NCI-H1417 treated with DMSO at 0.1 percent for 48 hours (cell line): ENCODE measurements at regions not wholly inside any gene's neighbourhood (a gene's known extent, or its start where the extent isn't known, plus 50 kb on each side); places are given as distances from the start of the nearest gene placed in this dataset.
"Not testable (repeated sequence)": the region's sequence is repeated elsewhere in the genome, so short reads cannot be mapped to it uniquely, and the experiment has no call there.

Source experiments
- DNase-seq: peaks from one replicate; lab custom pipeline; 2025; lab: John Stamatoyannopoulos, UW

DNA sequence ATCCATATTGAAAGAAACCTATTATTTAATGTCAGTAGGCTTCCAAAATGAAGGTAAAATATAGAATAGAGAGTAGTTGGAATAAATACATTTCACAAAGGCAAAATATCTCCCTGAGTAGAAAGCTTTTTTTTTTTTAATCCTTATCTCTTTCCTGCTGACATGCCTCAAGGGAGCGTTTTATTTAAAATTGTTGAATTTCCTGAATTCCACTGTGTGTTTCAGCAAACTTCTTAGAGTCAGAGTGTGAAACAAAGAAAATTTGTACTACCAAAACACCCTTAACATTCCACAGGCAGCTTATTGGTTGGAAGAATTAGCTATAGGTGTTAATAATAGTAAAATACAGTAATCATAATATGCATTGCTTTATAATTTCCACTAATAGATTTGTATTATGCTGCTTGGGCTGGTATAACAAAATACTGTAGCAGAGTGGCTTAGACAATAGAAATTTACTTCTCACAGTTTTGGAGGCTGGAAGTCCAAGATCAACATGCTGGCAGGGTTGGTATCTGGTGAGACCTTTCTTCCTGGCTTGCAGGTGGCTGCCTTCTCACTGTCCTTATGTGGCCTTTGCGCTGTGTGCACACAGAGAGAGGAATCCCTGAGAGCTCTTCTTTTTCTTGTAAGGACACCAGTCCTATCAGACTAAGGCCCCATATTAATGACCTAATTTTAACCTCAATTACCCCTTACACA is 468.4 kb upstream of the C1orf87 start:
- DNase-seq, result no peak

DNA sequence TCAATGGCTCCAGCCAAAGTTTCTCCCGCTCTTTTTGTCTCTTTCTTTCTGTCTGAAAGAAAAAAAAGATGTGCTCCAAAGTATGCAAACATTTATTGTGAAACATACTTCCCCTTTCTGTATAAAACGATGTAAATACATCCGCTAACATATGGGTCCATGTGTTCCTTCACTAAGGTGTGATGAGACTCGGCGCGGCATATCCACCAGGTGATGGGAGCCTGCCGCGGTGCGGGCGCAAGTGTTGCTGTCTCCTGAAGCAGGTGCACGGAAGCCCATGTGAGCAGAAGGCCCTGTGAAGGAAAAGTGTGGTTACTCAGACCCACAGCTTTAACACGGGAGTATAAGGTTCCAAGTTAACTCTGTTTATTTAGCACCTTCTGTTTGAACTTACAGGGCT is 466.6 kb upstream of the C1orf87 start:
- no peak for DNase-seq

DNA sequence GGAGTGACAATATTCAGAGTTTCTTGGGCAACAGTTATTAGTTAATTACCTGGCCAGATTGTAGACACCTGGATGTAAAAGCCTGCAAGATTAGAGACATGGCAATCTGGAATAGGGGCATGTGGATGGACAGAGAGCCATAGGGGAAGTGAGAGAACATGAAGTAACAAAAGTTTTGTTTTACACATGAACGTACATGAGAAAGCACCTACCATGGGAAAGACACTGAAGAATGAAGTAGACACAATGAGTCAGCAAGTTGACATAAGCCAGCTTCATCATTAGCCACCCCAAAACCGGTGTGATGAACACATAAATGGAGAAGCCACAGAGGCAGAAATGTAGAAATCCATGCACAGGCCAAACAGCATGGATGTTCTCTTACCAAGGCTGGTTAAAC is 462.1 kb upstream of the C1orf87 start:
- no peak for DNase-seq

DNA sequence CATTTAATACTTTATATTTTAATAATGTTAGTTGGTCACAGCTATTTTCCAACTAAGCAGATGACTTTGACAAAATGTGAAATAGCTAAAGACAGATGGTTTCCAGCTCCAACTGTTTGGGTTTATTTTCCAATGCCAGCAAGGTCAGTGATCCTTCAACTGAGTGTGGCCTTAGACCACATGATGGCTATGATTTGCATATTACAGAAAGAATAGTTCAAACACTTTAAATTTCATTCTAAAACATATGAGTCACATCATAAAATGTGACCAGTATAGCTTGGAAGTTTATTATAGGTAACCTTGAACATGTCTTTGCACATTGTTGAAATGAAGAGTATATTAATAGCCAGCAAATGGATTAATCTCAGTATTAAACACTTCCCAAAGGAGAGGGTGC is 454.0 kb upstream of the C1orf87 start:
- DNase-seq, result no peak

DNA sequence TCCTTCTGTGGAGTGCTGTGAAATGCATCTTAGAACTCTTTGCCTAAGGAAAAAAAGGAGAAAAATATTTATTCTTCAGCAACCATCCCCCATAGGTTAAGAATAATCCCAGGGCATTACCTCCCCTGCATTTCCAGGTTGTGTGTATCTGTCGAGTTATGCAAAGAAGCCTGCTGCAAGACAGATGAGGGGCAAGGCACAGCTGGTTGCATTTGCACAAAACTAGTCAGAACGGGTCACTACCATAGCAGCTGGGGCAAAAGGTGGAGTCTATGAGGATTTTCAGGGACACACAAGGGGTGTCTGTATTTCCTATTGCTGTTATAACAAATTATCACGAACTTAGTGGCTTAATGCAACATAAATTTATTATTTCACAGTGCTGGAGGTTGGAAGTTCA is 443.4 kb upstream of the C1orf87 start:
- no peak for DNase-seq

DNA sequence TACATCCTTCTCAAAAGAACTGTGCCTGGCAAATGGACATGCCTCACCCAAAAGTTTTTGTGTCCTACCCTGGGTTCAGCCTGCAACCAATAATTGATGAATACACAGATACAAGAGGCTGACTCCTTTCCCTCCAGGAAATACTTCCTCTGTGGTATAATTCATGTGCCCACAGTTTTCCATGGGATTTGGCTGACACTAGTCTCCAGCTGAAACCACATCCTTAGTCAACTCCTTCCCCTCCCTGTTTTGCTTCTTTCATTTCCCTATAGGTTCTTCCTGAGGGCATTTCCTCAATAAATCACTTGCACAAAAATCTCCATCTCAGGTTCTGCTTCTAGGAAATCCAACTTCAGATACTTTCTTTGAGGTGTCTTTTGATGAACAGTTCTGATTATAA is 436.6 kb upstream of the C1orf87 start:
- DNase-seq, result no peak

DNA sequence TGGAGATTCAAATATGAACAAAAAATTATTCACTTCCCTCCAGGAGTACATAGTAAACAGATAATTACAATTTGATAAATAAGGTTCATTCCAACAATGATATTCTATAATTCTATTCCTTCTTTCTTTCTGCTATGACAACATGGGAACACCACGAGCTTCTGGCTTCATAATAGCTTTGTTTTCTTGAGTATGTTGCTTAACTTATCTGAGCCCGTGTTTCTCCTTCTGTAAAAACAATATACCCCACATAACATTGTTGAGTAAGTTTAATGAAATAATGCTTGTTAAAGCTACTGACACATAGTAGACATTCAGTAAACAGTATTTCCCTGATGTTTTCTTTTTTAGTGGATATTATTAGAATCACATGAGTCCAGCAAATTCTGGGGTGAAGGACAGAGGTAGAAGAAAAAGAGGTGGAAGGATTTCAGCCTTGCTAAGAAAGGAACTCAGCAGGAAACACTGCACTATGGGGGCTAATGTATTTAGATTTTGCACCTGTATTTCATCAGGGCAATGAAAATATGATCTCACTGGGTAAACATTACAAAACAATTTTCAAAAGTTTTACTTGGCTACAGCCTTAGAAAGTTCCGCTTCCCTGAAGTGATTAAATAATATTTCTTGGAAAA is 430.8 kb upstream of the C1orf87 start:
- no peak for DNase-seq

DNA sequence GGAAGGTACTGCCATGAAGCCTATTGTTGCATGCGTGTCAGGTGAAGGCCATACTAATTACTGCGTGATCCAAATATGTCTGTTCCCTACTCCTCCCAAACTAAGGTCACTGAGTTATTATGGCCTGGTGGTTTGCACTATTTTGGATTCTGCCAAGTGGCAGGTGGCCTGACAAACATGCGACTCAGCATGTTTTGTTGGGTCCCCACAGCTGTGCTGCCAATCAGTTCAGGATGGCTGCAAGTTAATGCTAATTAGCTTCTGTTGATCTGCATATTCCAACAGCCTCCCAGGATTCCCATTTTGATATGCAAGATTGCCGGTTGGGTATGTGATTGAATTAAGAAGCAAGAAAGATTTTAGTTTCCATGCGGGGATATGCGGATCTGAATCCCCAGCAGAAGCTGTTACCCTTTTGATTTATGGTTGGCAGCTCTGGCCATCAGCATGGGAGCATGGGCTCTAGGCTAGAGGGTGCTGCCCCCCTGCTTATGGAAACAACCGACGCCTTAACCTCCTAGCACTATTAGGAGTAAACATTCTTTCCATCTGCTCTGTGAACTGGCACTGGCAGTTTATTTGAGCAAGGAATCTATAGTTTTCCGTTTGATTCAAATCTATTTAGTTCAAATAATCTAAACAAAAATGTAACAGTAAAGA is 429.8 kb upstream of the C1orf87 start:
- no peak for DNase-seq

DNA sequence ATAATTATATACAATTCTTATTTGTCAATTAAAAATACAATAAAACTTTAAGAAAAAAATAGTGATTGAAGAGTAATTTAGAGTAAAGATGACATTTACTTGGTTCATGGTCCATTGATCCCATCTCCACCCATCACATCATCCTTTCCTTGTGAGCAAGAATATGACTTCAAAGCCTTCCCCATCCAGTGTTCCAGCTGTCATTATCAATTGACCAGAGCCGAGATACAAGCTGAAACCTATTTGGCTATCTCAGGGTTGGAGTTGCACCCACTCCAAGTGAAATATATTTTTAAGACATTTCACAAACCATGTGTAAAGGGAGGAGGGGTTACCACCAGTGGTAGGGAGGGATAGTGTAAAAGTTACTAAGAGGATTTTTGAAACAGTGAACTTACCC is 428.9 kb upstream of the C1orf87 start:
- no peak for DNase-seq

DNA sequence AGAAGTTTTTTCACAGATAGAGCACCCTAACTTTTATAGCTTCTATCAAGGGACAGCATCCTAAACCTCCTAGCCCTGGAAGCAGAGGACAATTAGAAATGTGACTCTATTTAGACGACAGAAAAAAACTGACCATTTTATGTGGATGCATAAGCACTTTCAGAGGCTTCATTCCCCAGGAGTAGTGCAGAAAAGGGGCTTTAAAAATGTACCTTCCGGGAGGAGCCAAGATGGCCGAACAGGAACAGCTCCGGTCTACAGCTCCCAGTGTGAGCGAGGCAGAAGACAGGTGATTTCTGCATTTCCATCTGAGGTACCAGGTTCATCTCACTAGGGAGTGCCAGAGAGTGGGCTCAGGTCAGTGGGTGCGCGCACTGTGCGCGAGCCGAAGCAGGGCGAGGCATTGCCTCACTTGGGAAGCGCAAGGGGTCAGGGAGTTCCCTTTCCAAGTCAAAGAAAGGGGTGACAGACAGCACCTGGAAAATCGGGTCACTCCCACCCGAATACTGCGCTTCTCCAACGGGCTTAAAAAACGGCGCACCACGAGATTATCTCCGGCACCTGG is 416.4 kb upstream of the C1orf87 start:
- not testable (repeated sequence) for DNase-seq

DNA sequence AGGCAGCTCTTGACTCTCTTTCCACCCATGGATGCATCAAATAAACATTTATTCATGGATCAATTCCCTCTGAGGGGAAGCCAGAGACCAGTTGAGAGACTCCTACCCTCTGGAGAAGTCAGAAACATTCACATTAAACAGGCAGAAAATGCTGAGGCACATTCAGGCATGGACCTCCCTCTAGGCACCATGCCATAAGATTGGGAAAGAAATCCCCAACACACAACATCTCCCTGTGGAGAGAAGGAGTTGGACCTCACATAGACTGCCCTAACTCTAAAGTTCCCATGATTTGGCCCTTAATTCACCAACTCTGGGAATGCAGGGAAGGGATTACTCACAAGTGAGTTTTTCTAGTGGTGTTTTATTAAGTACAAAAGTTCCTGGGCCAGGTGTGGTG is 415.3 kb upstream of the C1orf87 start:
- no peak for DNase-seq

DNA sequence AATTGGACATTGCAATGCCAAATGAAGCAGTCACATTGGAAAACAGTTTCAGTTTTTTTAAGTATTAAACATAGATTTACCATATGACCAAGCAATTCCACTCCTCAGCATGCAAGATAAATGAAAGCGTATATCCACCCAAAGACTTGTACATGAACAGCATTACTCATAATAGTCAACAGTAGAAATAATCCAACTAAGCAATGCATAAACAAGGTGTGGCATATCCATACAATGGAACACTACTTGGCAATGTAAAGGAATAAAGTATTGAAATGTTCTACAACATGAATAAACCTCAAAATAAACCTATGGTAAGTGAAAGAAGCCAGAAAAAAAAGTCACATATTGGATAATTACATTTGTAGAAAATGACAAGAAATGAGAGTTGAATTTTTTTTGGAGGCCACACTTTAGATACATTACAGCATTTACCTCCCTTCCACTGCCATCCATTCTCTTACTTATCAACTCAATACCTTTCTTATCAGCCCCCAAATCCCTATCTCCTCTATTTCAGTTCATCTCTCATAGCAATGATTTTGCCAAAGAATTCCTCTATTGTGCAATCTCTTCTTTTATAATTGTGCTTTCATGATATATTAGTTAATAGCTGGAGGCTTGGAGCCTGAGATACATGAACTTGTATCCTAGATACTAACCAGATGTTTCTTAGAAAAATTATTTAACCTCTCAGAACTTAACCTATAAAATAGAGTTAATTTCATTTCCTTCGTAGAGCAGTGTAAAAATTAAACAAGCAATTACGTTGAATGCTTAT is 414.2 kb upstream of the C1orf87 start:
- DNase-seq, result no peak

DNA sequence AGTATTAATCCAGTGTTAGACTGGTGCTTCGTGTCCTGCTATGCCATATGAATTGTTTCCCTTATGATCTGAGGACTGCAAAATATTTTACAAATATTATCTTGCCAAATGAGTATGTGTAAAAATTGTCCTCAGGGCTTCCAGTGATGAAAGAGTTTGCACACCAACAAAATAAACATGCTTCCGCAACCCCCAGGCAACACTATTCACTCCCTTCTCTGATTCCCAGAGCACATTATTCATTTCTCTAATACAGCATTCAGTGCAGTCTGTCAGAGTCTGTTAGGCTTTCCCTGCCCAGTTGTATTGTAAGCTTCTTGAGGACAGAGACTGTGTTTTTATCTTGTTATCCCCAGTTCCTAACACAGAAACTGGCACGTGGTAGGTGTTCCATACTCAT is 409.9 kb upstream of the C1orf87 start:
- no peak for DNase-seq

DNA sequence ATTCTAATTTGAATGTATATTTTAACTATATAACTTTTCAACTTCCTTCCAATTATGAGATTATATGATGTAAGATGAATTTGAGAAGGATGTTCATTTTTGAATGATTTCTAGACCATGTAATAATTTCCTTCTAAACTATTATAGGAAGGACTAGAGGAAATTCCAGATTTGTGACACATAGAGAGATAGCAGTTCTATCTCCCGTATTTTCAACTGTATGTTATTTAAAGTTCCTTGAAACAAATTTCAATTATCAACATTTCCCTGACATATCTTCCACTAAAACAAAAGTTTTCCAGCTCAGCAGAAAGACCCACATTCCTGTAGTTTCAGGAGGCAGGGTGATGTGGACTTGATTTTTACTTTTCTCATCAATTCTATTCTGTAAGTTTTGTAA is 396.7 kb upstream of the C1orf87 start:
- no peak for DNase-seq

DNA sequence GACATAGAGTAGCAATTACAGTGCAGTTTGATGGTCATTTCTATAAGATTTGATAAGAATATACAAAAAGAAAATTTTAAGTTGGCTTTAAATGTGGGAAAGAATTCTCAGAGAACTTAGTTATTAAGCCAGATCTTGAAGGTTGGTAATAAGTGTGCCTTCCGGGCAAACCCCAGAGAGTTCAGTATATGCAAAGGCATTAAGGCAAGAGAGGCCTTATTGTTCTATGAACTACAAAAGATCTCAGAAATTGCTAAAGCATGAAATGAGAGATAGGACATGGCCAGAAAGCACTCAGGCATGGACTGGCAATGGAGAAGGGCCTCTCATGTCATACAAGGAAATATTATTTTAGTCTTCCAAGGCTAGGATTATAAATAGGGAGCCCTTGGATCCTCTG is 390.2 kb upstream of the C1orf87 start:
- no peak for DNase-seq

DNA sequence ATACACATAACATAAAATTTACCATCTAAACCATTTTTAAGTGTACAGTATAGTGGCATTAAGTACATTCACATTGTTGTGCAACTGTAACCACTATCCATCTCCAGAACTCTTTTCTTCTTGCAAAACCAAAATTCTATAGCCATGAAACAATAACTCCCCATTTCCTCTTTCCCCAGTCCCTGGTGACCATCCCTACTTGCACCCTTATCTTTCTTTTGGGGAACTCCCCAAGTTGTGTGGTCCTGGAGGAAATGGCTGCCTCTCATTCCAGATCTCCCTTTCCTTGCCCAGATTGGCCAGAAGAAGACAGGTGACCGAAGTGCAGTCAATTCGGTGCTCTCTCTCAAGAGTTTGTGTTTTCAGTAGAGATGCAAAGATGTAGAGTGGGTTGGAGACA is 389.6 kb upstream of the C1orf87 start:
- DNase-seq, result no peak

DNA sequence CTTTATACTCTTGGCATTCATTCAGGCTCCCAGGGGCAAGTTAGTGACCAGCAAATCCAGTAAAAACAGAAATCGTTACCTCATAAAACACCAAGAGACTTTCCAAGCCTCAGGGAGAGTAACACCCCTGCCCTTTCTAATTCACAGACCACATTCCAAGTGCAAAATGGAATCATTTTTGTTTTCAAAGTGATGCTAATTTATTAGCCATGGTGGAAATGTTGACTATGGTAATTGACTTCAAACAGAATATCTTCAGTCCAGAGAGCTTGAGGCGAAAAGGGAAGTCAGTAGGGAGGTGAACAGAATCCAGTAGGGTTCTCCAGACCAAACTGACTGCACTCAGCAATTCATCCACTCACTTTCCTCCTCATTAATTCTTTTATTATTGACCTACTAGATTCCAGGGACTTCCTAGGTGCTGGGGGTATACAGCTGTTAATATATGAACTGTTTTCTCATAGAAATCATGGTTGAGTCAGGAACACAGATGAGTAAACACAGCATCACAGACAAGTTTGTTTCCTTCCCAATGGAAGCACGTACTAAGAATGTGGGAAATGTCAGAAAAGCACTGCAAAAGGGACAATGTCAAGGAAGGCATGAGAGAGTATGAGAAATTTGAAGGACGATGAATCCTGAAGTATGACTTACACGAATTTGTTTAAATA is 388.5 kb upstream of the C1orf87 start:
- DNase-seq, result no peak

DNA sequence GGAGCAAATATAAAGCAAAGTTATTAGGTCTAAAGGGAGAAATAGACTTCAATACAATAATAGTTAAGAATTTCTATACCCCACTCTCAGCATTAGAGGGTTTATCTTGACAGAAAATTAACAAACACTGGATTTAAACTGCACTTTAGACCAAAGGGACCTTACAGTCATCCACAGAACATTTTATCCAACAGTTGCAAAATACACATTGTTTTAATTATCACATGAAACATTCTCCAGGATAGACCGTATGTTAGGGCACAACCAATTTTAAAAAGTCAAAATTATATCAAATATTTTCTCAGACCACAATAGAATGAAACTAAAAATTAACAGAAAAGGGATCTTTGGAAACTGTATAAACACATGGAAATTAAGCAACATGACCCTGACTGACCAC is 384.5 kb upstream of the C1orf87 start:
- no peak for DNase-seq

DNA sequence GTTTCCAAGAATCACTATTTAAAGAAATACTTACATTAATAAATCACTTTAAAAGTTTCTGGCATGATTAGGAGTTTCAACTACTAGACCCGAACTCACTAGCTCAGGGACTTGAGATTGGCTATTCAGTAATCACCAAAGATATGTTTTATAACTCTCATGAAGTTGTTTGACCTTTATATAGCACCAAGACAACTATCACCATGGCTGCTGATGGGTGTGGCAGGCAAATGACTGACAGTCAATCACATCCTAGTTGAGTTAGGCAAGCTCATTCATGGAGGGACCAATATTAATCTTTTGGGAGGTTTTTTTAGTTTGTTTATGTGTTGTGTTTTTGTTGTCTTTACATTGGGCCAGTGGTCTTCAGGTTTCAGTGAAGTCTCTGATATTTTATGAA is 376.3 kb upstream of the C1orf87 start:
- DNase-seq, result no peak

DNA sequence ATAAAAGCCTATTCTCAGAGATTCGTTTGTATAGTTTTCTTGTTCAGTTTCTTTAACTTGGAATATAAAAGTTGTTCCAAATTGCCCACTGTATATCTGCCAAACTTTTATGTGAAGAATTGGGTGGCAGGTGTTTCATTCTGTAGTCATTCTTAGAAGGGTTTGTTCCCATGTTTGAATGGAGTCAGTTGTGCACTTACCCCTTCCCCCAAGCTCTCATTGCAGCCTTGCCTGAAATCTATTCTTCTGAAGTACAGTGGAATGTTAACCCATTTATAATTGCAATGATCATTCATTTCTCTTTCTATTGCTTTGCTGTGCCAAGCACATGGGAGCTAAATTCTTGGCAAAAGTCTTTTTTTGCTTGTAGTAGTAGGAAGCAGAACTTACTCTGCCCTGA is 375.3 kb upstream of the C1orf87 start:
- no peak for DNase-seq

DNA sequence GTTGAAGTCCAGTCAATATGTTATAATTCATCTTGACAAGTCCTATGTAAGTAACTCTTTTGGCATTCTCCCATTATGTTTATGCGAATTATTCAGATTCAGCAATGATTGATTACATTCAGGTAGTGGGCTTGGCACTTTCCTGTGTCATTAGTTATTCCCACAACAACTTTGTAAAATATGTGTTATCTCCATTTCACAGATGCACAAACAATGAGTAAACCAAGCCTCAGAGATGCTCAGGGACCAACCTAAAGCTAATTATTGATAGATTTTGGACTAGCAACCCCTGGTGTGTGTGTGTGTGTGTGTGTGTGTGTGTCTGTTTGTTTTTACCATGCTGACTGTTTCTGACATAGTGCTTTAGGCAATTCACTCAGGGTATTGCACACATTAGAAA is 371.1 kb upstream of the C1orf87 start:
- no peak for DNase-seq

DNA sequence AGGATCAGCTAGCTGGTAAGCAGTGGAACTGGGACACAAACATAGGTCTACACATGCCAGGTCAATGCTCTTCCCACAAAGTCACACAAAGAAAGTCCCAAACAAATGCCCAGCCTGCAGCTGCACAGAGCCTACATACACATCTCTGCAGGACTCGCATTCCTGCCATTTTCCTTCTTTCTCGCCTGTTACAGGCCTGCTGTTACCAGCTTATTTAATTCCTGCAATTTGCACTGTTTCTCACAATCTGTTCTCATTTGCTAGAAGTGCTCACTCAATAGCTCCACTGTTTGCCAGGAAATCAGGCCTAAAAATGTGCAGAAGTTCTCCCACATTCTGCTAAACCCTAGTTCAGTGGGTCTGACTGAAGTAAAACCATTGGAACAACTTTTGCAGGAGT is 362.6 kb upstream of the C1orf87 start:
- no peak for DNase-seq
